NCI-H526 (cell line): ENCODE measurements at regions not wholly inside any gene's neighbourhood (a gene's known extent, or its start where the extent isn't known, plus 50 kb on each side); places are given as distances from the start of the nearest gene placed in this dataset.
"Not testable (repeated sequence)": the region's sequence is repeated elsewhere in the genome, so short reads cannot be mapped to it uniquely, and the experiment has no call there.

Source experiments
- DNase-seq, 2 experiments: peaks; one replicate each; lab custom pipeline; 2025; lab: John Stamatoyannopoulos, UW

DNA sequence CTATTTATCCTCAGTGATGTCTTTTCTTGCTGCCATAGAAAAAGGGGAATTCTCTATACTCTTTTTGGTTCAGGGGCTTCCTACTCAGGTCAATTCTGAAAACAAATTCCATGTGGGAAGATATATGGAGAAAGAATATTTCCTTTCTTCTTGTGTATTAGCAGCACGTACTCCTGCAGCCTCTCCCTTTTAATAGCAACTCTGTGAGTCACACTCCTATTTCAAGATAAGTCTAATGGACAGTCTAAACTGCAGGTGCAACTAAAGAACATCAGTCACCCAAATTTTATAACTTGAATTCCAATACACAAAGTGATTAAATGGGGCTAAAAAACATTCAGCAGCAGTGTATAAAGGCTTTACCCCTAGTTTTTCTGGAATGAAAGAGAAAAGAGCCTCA is 942.2 kb downstream of the CNTNAP5 start:
- no peak for DNase-seq

DNA sequence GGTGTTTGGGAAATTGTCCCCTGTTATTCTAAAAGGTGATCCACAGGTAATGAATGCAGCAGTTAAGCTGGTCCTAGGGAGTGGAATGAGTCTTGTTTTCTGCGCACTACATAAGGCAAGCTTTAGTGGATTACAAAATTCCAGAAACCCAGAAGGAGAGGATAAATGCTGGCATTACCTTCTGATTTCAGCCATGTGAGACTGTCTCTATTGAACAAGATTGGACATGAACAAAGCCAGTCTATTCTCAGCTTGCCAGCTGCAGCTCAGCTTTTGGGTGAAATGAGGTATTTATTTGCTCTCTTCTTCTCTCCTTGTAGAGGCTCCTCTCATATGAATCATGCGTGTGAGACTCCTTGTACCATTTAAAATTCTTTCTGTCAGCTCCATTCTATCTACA is 944.9 kb downstream of the CNTNAP5 start:
- DNase-seq: no peak

DNA sequence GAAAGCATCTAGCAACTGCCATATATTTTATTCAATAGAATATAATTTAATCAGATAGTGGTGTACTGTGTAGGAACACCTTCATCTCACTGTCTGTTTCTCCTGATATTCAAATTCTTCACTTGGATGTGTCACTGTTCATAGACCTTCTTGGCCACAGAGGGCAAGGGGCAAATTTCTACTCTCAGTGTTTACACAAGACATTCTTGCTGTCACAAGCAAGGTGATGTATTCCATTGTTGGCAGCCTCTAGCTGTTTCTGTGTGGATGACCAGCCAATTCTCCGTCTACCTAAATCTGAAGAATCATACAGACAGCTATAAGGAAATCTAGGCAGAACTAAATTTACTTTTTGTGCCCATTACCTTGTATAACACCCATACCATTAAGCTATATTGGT is 948.3 kb downstream of the CNTNAP5 start:
- DNase-seq: no peak

DNA sequence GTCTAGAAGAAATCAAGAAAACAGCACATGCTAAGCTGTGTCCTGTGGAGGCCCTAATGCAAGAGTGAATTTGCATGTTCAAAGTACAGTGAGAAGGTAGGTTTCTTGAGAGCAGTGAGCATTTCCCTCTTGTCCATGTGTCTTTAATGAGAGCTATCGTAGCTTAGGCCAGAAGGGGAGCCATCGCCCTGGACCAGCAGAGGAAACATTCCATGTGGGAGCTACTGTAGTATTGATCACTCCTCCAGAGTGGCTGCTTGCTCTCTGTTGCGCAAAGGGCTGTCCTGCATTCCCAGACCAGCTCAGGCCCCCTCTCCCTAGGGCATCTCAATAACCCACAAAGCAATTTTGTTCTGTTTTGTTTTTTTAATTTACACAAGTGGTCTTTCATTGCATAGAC is 950.1 kb downstream of the CNTNAP5 start:
- no peak for DNase-seq

DNA sequence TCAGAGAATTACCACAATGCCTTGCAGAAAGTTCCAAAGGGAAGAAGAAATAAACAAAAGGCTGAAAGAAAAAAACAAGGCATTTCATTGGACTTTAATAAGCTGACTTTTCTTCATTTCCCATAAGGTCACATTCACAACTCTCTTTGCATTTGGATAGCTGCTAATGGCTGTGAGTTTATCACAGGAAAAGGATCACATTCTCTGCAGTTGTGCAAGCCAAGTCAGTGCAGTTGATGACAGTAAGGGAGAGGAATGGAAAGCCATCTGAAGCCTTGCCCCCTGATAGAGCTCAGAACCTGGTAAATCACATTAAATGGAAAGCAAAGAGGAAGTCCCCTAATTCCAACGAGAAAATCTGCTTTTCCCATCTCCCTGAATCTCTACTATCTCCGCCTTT is 950.6 kb downstream of the CNTNAP5 start:
- no peak for DNase-seq

DNA sequence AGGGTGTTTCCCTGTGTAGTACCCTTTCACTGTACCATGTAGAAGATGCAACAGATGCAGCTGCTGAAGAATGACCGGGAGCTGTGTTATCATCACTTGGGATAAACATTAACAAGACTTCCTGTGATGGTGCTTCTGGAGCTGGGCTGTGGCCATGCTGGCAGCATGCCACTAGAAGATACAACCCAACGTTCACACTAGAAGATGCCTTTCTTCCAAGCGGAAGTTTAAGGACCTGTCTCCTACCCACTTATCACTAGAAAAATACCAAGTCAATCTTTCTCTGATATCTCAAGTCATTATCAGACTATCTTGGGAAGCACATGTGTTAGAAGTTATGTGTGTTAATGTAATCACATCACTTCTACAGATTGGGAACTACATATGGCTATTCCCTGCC is 953.5 kb downstream of the CNTNAP5 start:
- no peak for DNase-seq

DNA sequence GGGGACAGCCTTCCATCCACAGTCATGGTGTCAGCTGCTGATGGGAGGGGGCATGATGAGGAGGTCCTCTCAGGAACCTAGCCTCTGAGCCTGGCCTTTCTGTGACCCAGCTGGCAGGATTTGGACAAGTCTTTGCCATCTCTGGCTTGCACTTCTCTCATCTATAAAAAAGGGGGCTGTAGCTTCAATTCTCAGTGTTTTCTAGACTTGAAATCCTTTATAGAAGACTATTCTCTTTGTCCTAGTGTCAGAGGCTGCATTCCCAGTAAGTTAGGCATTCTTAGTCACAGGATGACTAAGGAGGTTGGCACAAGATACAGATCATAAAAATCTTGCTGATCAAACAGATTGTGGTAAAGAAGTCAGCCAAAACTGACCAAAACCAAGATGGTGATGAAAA is 958.5 kb downstream of the CNTNAP5 start:
- DNase-seq: no peak

DNA sequence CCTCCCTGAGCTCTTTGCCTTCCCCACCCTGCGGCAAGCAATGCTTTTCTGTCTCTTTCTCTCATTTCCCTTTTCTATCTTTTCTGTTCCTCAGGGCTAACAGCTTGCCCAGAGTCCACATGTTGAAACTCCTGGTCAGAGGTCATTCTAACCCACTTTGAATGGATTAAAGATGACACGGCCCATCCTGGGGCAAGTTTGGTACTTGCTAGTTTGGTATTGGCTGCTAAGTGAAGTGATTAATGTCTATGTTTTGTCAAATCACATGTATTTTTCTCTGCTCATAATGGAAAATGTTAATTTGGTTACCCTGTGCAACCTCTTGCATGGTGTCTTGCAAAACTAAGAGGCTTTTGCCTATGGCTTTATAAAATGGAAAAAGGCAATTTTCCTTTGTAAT is 960.2 kb downstream of the CNTNAP5 start:
- no peak for DNase-seq

DNA sequence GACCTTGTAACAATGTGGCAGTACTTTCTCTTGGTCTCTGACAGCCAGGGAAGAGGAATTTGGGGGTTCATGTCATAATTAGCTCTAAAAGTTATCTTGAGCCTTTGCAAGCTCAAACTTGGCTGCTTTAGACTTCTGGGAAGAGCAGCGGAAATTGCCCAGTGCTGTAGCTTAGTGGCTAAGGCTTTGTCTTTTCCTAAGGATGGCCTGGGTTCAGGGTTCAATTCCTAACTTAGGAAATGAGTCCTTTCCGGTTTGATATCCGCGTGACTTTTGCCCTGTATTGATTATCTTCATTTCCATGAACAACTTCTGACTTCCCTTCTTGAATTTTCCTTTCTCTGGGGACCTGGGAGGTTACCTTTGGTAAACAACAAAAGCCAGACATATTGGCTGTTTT is 961.0 kb downstream of the CNTNAP5 start:
- DNase-seq: no peak

DNA sequence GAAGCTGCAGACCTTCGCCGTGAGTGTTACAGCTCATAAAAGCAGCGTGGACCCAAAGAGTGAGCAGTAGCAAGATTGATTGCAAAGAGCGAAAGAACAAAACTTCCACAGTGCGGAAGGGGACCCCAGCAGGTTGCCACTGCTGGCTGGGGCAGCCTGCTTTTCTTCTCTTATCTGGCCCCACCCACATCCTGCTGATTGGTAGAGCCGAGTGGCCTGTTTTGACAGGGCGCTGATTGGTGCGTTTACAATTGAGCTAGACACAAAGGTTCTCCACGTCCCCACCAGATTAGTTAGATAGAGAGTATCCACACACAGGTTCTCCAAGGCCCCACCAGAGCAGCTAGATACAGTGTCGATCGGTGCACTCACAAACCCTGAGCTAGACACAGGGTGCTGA is 961.8 kb downstream of the CNTNAP5 start:
- not testable (repeated sequence) for DNase-seq

DNA sequence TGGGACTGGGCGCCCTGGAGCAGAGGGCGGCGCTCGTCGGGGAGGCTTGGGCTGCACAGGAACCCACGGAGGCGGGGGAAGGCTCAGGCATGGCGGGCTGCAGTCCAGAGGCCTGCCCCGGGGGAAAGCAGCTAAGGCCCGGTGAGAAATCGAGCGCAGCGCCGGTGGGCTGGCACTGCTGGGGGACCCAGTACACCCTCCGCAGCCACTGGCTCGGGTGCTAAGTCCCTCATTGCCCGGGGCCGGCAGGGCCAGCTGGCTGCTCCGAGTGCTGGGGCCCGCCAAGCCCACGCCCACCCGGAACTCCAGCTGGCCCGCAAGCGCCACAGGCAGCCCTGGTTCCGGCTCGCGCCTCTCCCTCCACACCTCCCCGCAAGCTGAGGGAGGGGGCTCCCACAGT is 962.3 kb downstream of the CNTNAP5 start:
- not testable (repeated sequence) for DNase-seq

DNA sequence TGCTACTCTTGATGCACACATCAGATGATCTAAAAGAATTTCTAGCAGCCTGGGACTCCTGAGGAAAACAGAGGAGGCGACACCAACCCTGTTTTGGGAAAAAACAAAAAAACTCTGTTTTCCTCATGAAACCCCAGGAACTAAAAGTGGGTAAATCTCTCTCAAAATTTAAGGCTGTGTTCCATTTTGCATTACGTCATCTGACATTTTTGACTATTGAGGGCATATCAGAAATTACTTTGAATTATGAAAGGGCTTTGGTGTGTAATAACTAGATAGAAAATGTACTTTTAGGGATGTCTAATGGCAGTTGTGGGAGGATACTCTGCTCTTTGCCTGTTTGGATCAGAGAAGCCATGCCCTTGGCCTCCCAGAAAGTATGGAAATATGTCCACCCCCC is 963.0 kb downstream of the CNTNAP5 start:
- no peak for DNase-seq

DNA sequence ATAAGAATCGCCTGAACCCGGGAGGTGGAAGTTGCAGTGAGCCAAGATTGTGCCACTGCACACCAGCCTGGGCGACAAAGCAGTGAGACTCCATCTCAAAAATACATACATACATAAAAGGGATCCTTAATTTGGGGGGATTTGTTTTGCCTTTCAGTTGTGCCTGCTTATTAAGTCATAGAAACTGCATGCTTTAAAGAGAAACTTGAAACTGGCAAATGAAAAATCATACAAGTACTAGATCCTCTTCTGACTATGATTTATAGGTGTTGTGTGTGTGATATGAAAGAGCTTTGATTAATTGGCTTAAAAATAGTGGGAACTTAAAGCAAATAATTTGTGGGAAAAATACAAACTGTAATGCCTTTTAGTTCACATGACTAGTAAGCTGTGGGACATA is 963.7 kb downstream of the CNTNAP5 start:
- DNase-seq: no peak

DNA sequence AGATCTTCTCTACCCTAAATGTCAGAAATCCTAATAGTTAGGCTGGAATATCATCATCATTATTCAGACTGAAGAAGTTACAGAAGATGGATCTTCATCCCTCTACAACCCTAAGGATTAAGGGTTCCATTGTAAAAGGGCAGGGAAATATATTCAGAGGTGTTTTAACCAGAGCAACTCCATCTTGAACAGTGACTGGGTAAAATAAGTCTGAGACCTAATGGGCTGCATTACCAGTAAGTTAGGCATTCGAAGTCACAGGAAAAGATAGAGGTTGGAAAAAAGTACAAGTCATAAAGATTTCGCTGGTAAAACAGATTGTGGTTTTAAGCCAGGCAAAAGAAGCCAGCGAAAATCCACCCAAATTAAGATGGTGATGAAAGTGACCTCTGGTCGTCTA is 968.7 kb downstream of the CNTNAP5 start:
- DNase-seq: no peak

DNA sequence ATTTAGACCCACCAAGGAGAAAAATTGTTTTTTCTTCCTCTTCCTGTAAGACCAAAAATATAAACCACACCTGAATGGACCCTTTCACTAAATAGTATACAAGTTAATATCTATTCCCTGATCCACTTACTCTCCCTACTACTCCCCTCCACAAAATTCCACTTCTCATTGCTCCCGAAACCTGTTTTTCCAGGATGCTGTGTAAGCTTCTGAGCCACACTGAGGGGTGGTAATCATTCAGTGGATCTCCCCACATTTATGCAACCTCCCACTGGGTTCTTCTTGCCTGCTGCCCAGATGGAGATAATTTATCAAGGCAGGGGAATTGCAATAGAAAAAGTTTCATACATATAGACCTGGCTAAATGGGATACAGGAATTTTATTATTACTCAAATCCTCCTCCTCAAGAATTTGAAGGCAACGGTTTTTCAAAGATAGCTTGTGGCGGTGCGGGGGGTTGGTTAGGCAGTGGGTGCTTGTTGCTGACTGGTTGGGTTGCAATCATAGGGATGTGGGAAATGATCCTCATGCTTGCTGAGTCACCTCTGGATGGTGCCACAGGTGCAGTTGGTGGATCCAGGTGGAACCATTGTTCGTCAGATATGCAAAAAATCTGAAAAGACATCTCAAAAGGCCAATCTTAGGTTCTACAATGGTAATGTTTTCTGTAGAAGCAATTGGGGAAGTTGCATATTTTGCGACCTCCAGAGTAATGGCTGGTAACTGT is 970.3 kb downstream of the CNTNAP5 start:
- DNase-seq: no peak

DNA sequence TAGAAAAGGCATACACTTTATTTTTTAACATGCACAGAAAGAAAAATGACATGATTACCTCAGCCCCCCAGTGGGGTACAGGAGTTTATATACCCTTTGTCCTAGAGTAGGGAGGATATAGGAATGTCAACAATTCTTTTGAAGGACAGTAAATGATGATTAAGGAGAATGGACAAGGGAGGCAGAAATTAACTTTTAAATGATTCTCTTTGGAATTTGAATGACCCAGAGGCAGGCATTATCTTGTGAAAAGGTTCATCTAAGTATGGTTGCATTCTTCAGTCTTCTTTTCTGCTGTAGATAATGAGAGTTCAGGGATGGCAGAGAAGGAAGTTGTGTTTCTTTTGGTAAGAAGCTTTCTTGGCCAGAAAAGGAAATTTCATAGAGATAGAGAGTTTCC is 971.3 kb downstream of the CNTNAP5 start:
- DNase-seq: no peak

DNA sequence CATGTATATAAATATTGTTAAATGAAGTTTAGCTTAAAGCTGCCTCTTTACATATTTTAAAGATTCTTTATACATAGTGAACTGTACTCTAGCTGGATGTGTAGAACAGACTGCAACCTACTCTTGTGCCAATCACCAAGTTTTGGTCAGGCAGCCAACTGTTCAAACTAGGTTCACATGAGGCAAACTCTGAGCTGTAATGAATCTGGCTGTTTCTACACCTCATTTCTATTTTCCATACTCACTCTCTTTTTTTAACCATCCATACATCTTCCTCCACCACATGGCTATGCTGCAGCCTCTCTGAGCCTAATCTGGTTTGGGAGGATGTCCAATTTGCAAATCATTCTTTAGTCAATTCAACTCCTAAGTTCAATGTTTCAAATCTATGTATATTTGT is 974.8 kb downstream of the CNTNAP5 start:
- DNase-seq: no peak

DNA sequence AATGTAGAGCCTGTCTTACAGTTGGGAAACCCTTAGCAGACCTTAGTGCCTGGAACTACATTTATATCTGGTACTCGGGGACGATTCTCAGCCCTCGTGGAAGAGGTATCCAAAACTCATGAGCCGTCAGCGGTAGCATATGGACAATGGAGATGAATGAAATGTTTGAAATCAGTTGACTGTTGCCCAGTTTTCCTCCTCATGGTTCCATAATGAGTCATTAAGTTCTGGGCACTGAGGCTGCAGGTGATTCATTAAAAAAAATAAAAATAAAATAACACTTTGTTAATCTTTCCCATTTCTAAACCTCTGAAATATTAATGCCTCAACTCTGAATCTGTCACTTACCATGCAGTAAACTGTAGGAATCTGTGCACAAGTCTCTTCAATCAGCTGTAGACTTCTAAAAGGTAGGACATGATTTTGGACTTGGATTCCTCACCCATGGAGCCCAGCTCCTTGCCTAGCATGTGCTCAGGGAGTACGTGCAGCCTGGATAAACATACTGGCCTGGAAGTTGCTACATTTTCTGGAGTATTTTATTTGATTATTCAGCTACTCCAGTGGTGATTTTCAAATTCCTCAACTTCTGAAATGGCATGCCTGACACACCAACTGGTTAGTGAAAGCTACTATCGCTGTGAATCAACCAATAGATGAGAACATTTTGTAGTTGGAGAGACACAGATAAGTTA is 979.2 kb downstream of the CNTNAP5 start:
- no peak for DNase-seq

DNA sequence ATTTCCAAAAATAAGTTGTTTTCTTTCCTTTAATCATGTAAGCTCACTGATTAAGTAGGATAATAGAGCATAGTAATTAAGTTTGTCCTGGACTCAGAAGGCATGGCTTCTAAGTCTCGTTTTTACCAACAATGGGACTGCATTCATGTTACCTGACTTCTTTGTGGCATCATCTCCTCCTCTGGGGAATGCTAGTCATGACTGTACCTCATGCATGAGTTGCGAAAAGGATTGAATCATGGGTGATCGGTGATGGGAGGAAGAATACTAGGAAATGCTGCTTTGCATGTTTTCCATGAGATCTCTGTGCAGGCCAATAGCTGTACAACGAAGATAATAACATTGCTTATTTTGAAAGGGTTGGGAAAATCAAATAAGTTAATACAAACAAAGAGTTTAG is 981.6 kb downstream of the CNTNAP5 start:
- no peak for DNase-seq

DNA sequence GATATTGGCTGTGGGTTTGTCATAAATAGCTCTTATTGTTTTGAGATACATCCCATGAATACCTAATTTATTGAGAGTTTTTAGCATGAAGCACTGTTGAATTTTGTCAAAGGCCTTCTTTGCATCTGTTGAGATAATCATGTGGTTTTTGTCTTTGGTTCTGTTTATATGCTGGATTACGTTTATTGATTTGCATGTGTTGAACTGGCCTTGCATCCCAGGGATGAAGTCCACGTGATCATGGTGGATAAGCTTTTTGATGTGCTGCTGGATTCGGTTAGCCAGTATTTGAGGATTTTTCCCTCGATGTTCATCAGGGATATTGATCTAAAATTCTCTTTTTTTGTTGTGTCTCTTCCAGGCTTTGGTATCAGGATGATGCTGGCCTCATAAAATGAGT is 1003.6 kb downstream of the CNTNAP5 start:
- not testable (repeated sequence) for DNase-seq

DNA sequence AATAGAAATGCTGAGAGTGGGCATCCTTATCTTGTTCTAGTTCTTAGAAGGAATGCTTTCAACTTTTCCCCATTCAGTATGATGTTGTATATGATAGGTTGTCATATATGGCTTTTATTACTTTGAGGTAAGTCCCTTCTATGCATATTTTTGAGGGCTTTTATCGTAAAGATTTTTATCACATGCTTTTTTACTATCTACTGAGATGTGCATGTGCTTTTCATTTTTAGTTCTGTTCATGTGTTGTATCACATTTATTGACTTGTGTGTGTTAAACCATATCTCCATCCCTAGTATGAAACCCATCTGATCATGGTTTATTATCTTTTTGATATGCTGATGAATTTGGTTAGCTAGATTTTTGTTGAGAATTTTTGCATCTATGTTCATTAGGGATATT is 1008.8 kb downstream of the CNTNAP5 start:
- DNase-seq: no peak

DNA sequence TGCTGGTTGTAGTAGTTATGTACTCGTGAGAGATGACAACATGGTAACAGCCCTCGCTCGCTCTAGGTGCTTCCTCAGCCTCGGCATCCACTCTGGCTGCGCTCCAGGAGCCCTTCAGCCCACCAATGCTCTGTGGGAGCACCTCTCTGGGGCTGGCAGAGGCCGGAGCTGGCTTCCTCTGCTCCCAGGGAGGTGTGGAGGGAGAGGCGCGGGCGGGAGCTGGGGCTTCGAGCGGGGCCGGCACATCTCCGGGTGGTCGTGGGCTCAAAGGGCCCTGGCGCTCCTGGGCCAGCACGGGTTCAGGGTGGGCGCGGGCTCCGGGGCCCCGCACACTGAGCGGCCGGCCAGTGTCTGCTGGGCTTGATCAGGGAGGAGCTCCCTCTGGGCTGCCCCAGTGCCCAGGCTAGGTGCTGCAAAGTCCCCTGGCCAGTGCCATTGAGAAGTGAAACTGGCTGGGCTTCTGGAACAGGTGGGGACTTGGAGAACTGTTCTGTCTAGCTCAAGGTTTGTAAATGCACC is 1012.1 kb downstream of the CNTNAP5 start:
- no peak for DNase-seq

DNA sequence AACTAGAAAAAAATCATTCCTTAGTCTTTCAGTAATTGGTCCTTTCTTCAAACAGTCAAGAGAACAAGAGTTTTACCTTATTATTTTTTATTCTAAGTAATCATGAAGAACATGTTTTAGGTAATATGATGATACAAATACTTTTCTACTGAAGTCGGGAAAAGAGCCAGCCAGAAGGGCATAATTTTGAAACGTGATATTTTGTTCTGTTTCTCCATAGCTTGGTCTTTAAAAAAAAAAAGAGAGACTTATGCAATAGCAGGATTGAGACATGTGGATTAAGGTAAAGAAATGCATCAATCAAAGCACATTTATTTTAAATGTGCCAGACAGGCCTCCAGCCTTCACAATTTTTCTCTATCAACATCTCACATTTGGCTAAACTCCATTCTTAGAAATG is 1016.8 kb downstream of the CNTNAP5 start:
- DNase-seq: no peak

DNA sequence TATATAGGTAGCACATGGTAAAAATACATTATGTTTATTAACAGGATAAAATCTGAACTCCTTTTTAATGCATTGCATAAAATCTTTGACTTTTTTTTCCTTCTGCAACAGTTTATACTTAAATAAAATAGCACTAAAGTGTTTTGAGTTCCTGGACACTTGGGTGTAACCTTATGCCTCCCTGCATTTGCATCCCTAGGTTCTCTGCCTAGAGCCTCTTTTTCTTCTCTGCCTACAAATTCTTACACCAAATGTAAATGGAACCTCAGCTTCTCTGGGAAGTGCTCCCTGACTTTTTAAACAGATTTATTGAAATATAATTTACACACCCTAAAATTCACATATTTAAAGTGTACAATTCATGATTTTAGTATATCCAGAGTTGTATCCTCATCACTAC is 1017.6 kb downstream of the CNTNAP5 start:
- DNase-seq: no peak
